ENCODE measurements at regions not wholly inside any gene's neighbourhood (a gene's known extent, or its start where the extent isn't known, plus 50 kb on each side); places are given as distances from the start of the nearest gene placed in this dataset.
"Not testable (repeated sequence)": the region's sequence is repeated elsewhere in the genome, so short reads cannot be mapped to it uniquely, and the experiment has no call there.

- no peaks in the 10 kb centered on the region for H3K36me3 Mint-ChIP-seq (ENCODE audit: low read depth)
- no peak for ATAC-seq (replicated peaks)
- no peaks in the 10 kb centered on the region for H3K4me1 Mint-ChIP-seq
- no peaks in the 10 kb centered on the region for H3K27me3 Mint-ChIP-seq
- H3K27ac Mint-ChIP-seq = no peak overlapping the region
- H3K9me3 Mint-ChIP-seq = peaks cover 5% of the 10 kb centered on the region
- no peak overlapping the region for H3K4me3 Mint-ChIP-seq
Measured at GRCh38 chr4:125639182-125639621, 324.4 kb downstream of the FAT4 start.

- H3K36me3 Mint-ChIP-seq (ENCODE audit: low read depth) = no peaks in the 10 kb centered on the region
- no peaks in the 10 kb centered on the region for H3K4me1 Mint-ChIP-seq
- no peak overlapping the region for H3K4me3 Mint-ChIP-seq
- peaks cover 5% of the 10 kb centered on the region for H3K9me3 Mint-ChIP-seq
- H3K27me3 Mint-ChIP-seq = no peaks in the 10 kb centered on the region
- ATAC-seq (replicated peaks) = no peak
- H3K27ac Mint-ChIP-seq = no peak overlapping the region
Measured at GRCh38 chr4:125641611-125642010, 326.9 kb downstream of the FAT4 start.

- Mint-ChIP-seq H3K36me3 (ENCODE audit: low read depth) (no peaks in the 10 kb centered on the region), H3K4me3 (no peak overlapping the region), H3K27me3 (no peaks in the 10 kb centered on the region), H3K9me3 (peaks cover 4% of the 10 kb centered on the region), H3K4me1 (no peaks in the 10 kb centered on the region), H3K27ac (no peak overlapping the region)
- no peak for ATAC-seq (replicated peaks)
Measured at GRCh38 chr4:125642645-125643044, 327.9 kb downstream of the FAT4 start.

GRCh38 chr4:125649452-125649851 lies 334.7 kb downstream of the FAT4 start:
- no peak for ATAC-seq (replicated peaks)
- H3K4me1 Mint-ChIP-seq = no peaks in the 10 kb centered on the region
- no peaks in the 10 kb centered on the region for H3K27me3 Mint-ChIP-seq
- no peak overlapping the region for H3K27ac Mint-ChIP-seq
- no peaks in the 10 kb centered on the region for H3K36me3 Mint-ChIP-seq (ENCODE audit: low read depth)
- no peak overlapping the region for H3K4me3 Mint-ChIP-seq
- H3K9me3 Mint-ChIP-seq = peaks cover 5% of the 10 kb centered on the region

DNA sequence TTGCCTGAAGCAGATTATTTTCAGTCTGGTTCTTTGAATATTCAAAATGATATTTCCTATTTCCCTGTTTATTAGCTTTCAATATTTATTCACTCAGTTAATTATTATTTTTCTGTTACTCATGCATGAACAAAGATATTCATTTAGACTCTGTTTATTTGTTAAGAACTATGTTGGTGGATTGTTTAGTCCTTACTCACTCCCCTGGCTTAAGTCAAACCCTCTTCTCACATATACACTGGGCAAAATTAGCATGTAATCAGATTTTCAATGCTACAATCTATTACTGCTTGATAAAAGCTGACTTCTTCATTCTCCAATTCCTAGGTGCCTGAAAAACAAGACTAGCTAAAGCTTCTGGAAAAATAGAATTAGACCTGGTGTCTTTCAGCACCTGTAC lies 335.8 kb downstream of the FAT4 start:
- H3K4me1 Mint-ChIP-seq = no peaks in the 10 kb centered on the region
- H3K4me3 Mint-ChIP-seq = no peak overlapping the region

GRCh38 chr4:125651707-125652357 lies 337.1 kb downstream of the FAT4 start:
- H3K27me3 Mint-ChIP-seq; H3K36me3 Mint-ChIP-seq (ENCODE audit: low read depth): not testable (repeated sequence)

More for the DNA sequence above, 335.8 kb downstream of the FAT4 start:
- Mint-ChIP-seq H3K36me3 (ENCODE audit: low read depth) (no peaks in the 10 kb centered on the region), H3K27me3 (no peaks in the 10 kb centered on the region), H3K27ac (no peak overlapping the region), H3K9me3 (peaks cover 5% of the 10 kb centered on the region)
- ATAC-seq (replicated peaks) = no peak

DNA sequence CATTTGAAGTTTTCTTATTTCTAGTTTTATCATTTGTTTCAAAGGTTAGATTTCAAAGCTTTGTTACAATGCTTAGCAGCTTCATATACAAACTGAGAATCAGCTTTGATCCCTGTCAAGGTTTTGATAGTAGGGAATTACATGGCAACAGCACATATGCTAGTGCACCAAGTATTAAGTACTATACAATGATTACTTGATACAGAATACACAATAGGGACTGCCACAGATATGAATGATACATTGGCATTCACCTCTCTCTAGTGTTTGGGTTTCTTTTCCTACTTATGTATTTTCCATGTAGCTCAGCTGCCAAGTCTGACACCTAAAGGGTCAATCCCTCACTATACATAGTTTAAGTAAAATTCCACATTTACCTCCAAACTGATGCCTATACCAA lies 344.0 kb downstream of the FAT4 start:
- no peak for ATAC-seq (replicated peaks)
- Mint-ChIP-seq H3K27ac (no peak overlapping the region), H3K4me3 (no peak overlapping the region)

More at GRCh38 chr4:125651707-125652357, 337.1 kb downstream of the FAT4 start:
- not testable (repeated sequence) for H3K9me3 Mint-ChIP-seq; H3K4me3 Mint-ChIP-seq; H3K27ac Mint-ChIP-seq; H3K4me1 Mint-ChIP-seq; ATAC-seq (replicated peaks)

DNA sequence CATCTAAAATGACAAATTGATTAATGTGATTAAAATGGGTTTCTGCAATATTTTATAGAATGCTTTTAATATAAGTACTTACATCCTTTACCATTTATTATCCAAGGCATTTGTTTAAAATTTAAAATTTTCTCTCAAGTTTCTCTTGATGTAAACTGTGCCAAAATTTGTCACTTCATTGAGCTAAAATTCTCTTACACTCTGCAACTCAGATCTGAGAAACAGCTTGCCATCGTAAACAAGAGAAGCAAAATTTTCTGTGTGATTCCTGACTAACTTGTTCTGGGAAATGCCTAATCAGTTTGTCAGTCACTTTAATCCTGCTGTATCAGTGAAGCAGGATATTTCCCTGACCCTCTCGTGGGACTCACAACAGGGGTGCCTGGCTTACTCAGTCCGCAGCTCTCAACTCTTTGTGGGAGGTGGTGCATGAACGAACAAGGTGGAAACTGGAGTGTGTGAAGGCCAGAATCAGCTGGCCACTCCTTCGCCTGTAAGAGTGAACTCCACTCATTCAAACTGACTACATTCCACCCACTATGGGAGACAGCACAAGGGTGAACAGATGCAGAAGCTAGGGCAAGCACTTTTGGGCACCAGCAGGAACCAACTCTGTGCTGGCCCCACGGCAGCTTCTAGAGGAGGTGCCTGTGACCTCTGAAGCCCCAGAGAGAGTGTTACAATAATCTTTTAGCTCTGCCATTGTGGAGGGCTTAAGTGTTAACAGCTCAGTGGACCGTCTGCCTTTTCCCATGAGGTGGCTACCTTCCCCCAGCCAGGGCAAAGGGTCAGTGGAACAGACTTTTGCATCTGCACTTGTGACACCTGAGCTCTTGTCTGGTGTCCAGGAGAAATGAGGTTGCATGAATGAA lies 349.4 kb downstream of the FAT4 start:
- Mint-ChIP-seq H3K27me3 (no peaks in the 10 kb centered on the region), H3K36me3 (ENCODE audit: low read depth) (no peaks in the 10 kb centered on the region), H3K4me1 (no peaks in the 10 kb centered on the region), H3K9me3 (no peaks in the 10 kb centered on the region), H3K27ac (no peak overlapping the region), H3K4me3 (no peak overlapping the region)
- no peak for ATAC-seq (replicated peaks)

More for the DNA sequence above, 344.0 kb downstream of the FAT4 start:
- Mint-ChIP-seq H3K4me1 (no peaks in the 10 kb centered on the region), H3K36me3 (ENCODE audit: low read depth) (no peaks in the 10 kb centered on the region), H3K27me3 (no peaks in the 10 kb centered on the region), H3K9me3 (no peaks in the 10 kb centered on the region)

GRCh38 chr4:125666635-125667034 lies 351.9 kb downstream of the FAT4 start:
- ATAC-seq (replicated peaks) = no peak
- no peaks in the 10 kb centered on the region for H3K36me3 Mint-ChIP-seq (ENCODE audit: low read depth)
- H3K4me1 Mint-ChIP-seq = no peaks in the 10 kb centered on the region
- peaks cover 4% of the 10 kb centered on the region for H3K9me3 Mint-ChIP-seq
- no peaks in the 10 kb centered on the region for H3K27me3 Mint-ChIP-seq
- no peak overlapping the region for H3K4me3 Mint-ChIP-seq
- no peak overlapping the region for H3K27ac Mint-ChIP-seq

DNA sequence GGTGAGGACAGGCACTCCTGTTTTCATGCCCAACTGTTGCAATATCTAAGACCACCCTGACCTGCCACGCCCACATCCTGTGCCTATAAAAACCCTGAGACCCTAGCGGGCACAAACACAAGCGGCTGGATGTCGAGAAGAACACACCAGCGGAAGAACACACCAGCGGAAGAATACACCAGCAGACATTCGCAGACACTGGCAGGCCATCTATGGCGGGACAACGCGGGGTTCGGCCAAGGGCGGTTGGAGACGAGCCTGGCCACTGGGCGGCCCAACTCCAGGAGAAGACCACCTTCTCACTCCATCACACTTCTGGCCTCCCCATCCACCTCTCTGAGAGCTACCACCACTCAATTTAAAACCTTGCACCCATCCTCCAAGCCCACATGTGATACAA lies 361.4 kb downstream of the FAT4 start:
- H3K27me3 Mint-ChIP-seq = no peaks in the 10 kb centered on the region
- no peak overlapping the region for H3K4me3 Mint-ChIP-seq
- ATAC-seq (replicated peaks) = no peak
- no peak overlapping the region for H3K27ac Mint-ChIP-seq
- no peaks in the 10 kb centered on the region for H3K36me3 Mint-ChIP-seq (ENCODE audit: low read depth)
- H3K4me1 Mint-ChIP-seq = no peaks in the 10 kb centered on the region
- H3K9me3 Mint-ChIP-seq = no peaks in the 10 kb centered on the region

DNA sequence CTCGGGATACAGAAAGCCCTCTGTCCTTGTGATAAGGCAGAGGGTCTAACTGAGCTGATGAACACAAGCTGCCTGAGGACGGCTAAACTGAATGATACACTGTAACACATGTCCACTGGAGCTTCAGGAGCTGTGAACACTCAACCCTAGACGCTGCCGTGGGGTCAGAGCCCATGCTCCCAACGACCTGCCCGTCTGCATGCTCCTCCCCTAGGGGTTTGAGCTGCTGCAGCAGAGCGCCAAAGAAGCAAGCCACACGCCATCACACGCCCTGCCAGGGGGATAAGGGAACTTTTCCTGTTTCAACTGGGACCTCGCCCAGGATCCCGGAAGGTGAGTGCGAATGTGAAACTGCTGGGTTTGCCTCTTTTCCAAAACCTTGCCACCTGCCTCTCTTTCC lies 361.8 kb downstream of the FAT4 start:
- Mint-ChIP-seq H3K4me1 (no peaks in the 10 kb centered on the region), H3K9me3 (no peaks in the 10 kb centered on the region), H3K4me3 (no peak overlapping the region), H3K27me3 (no peaks in the 10 kb centered on the region), H3K36me3 (ENCODE audit: low read depth) (no peaks in the 10 kb centered on the region), H3K27ac (no peak overlapping the region)
- no peak for ATAC-seq (replicated peaks)

DNA sequence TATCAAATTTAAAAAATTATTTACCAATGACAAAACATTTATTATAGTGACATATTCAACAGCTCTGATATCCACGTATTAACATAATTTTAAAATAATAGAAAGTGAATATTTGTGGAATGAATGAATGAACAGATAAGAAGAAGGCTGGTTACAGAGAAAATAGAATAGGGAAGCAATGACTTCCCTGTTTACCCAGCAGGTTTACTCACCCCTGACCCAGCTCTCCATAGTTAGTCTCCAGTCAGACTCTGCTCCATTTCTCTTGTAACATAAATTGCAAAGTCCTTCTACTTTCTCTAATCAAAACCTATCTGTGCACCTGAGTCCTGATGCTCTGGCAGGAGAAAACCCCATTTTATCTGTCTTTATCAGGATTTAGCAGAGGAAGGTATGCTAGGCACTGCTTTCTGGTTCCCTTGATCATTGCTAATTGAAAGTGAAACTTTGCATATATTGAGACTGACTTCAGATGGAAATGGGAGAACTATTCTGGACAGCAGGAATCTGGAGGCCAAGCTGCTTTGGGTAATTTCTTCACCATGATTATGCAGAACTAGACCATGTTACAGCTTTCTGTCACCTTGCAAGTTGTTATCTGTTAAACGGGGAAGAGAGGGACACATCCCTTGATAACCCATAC lies 363.0 kb downstream of the FAT4 start:
- Mint-ChIP-seq H3K4me3 (no peak overlapping the region), H3K4me1 (no peaks in the 10 kb centered on the region), H3K27me3 (no peaks in the 10 kb centered on the region), H3K9me3 (no peaks in the 10 kb centered on the region), H3K27ac (no peak overlapping the region), H3K36me3 (ENCODE audit: low read depth) (no peaks in the 10 kb centered on the region)
- ATAC-seq (replicated peaks) = no peak

DNA sequence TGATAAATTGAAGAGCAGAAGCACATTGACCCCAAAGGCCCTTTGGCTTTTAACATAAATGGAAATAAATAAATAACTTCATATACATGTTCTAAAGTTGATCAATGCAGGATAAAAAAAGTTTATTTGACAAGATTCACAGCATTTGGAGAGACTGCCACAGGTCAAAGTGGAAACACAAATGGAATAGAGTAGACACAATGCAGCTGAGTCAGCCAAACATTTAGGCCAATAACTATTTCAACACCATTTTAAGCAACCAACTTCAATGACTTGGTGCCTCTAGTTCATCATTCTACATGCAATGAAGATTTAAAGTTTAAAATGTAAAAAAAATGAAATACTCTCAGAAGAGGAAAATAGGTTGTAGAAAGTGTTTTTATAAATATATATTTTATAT lies 365.2 kb downstream of the FAT4 start:
- no peaks in the 10 kb centered on the region for H3K9me3 Mint-ChIP-seq
- no peaks in the 10 kb centered on the region for H3K27me3 Mint-ChIP-seq
- no peak overlapping the region for H3K4me3 Mint-ChIP-seq
- H3K4me1 Mint-ChIP-seq = no peaks in the 10 kb centered on the region
- H3K27ac Mint-ChIP-seq = no peak overlapping the region
- no peaks in the 10 kb centered on the region for H3K36me3 Mint-ChIP-seq (ENCODE audit: low read depth)
- ATAC-seq (replicated peaks) = no peak

DNA sequence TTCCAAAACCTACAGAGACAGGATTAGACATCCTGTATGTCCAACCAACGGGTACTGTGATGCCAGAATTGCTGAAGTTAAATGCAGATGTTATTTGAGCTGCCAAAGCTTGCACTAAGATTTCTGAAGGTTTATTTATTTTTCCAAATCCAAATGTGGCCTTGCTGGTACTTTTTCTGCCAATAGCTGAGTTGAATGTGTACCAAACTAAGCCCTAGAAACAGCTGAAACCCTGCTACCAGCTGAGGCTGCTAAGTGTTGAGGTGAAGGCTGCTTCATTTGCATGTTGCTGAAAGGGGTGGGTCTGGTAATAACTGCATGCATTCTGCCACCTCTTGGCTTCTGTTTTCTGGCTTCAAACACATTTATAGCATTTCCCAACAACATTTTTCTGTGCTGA lies 366.5 kb downstream of the FAT4 start:
- H3K36me3 Mint-ChIP-seq (ENCODE audit: low read depth) = no peaks in the 10 kb centered on the region
- H3K4me1 Mint-ChIP-seq = no peaks in the 10 kb centered on the region
- H3K27ac Mint-ChIP-seq = no peak overlapping the region
- H3K4me3 Mint-ChIP-seq = no peak overlapping the region
- no peaks in the 10 kb centered on the region for H3K9me3 Mint-ChIP-seq
- H3K27me3 Mint-ChIP-seq = no peaks in the 10 kb centered on the region
- no peak for ATAC-seq (replicated peaks)

DNA sequence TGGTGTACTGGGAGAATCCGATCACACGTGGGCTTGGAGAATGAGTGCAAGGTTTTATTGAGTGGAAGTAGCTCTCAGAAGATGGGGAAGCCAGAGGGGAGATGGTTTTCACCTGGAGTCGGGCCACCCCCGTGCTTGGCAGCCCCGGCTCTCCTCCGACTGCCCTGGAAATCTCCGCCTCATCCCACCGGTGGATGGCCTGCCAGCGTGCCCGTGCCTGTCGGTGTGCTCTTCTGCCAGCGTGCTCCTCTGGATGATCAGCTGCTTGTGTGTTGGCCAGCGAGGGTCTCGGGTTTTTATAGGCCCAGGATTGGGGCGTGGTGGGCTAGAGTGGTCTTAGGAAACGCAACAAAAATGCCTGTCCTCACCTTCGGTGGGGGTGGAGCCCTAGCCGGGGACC lies 368.0 kb downstream of the FAT4 start:
- Mint-ChIP-seq H3K36me3 (ENCODE audit: low read depth) (no peaks in the 10 kb centered on the region), H3K4me3 (no peak overlapping the region), H3K27me3 (no peaks in the 10 kb centered on the region), H3K9me3 (no peaks in the 10 kb centered on the region), H3K27ac (no peak overlapping the region), H3K4me1 (no peaks in the 10 kb centered on the region)
- no peak for ATAC-seq (replicated peaks)
